ENCODE measurements at regions not wholly inside any gene's neighbourhood (a gene's known extent, or its start where the extent isn't known, plus 50 kb on each side); places are given as distances from the start of the nearest gene placed in this dataset.

GRCh38 chr1:163580926-163581325 is 259.2 kb downstream of the NUF2 start (continued):
- TF ChIP-seq ZNF282 (CRISPR knock-in tag; IDR thresholded peaks at IDR 0.05) (no peak), KLF13 (tag; IDR thresholded peaks at IDR 0.05; ENCODE audit: borderline replicate concordance, low read depth) (no peak), HINFP (tag; conservative IDR thresholded peaks at IDR 0.05; ENCODE audit: low read depth) (no peak)

GRCh38 chr1:163583661-163584181 is 262.0 kb downstream of the NUF2 start:
- intact Hi-C loops (cut with micrococcal nuclease) (no loop called here), in situ Hi-C loops (cut with MboI) (no loop called here)
- POLR2A ChIA-PET: no interaction called here
- Histone ChIP-seq H3K4me2 (ENCODE audit: insufficient read depth, low read length) (no peak overlapping the region), H2AFZ (ENCODE audit: low read depth, low read length) (no peak overlapping the region), H4K20me1 (replicated peaks; ENCODE audit: control insufficient read depth, insufficient read depth, low read length) (no peaks in the 10 kb centered on the region), H3K4me3 (no peak overlapping the region), H3K27ac (ENCODE audit: extremely low read depth, low read depth, low read length) (no peak overlapping the region), H3K4me1 (replicated peaks in 1 of 2; ENCODE audit: control insufficient read depth in 2 of 2, insufficient read depth in 2 of 2, low read length in 2 of 2) (no peaks in the 10 kb centered on the region), H3K9me1 (ENCODE audit: control insufficient read depth, insufficient read depth, low read length) (no peaks in the 10 kb centered on the region), H3K9me3 (replicated peaks; ENCODE audit: control insufficient read depth, insufficient read depth, low read depth, low read length) (0 out of 2 replicates have a peak, but pooled peaks cover 2% of the 10 kb centered on the region), H3K9ac (ENCODE audit: insufficient read depth in 1 of 2, low read depth in 2 of 2, low read length in 2 of 2) (no peak overlapping the region), H3K36me3 (ENCODE audit: control insufficient read depth, insufficient read depth, low read length) (no peaks in the 10 kb centered on the region), H3K79me2 (ENCODE audit: control insufficient read depth, insufficient read depth, low read length) (no peaks in the 10 kb centered on the region), H3K27me3 (ENCODE audit: control insufficient read depth in 2 of 2, insufficient read depth in 2 of 2, low read length in 2 of 2) (no peaks in the 10 kb centered on the region)
- FAIRE-seq (no peak), DNase-seq (ENCODE audit: extremely low read depth in 1 of 4, low spot score in 3 of 4) (no peak), ATAC-seq (no peak)
- CTCF ChIA-PET (ENCODE audit: low intra/inter-chr PET ratio): no interaction called here
- WGBS (ENCODE audit: insufficient coverage, low coverage, missing lambda C conversion rate): 0% methylated on average over 4 of the region's 4 CpGs
- BruUV-seq (replicated peaks): no TSS peak
- TF ChIP-seq SP1 (CRISPR knock-in tag; IDR thresholded peaks at IDR 0.05): no peak
- TF ChIP-seq ZNF398 (CRISPR knock-in tag; IDR thresholded peaks at IDR 0.05): no peak
- no peak for TF ChIP-seq ZBTB40 (IDR thresholded peaks at IDR 0.05)
- TF ChIP-seq ZBTB40 (CRISPR knock-in tag; IDR thresholded peaks at IDR 0.05): no peak
- TF ChIP-seq NFIC (IDR thresholded peaks at IDR 0.05): no peak
- no peak for TF ChIP-seq DDX20 (tag; IDR thresholded peaks at IDR 0.05; ENCODE audit: low read depth)

All from K562 (cell line).